OCI-LY3 (cell line): ENCODE measurements at regions not wholly inside any gene's neighbourhood (a gene's known extent, or its start where the extent isn't known, plus 50 kb on each side); places are given as distances from the start of the nearest gene placed in this dataset.
"Not testable (repeated sequence)": the region's sequence is repeated elsewhere in the genome, so short reads cannot be mapped to it uniquely, and the experiment has no call there.

Experiments used
- H2AFZ ChIP-seq: fragments of 200-600, 300-600 bp; shearing (Covaris generic); 2 replicates; pipeline ENCODE4 v1.6.0; 2014; ENCODE audit warnings: antibody characterized with exemption, low read depth, low read length
- H3K27ac ChIP-seq: fragments of 200-600, 300-600 bp; sonication (generic); 2 replicates; pipeline ENCODE4 v1.5.1; 2014; ENCODE audit warnings: mild to moderate bottlenecking, low read length, moderate library complexity, mixed read lengths
- H3K27me3 ChIP-seq: fragments of 200-600, 300-600 bp; sonication (generic); 2 replicates; pipeline ENCODE4 v1.6.1; 2014; ENCODE audit warnings: low read depth, low read length, mixed read lengths
- H3K36me3 ChIP-seq: fragments of 200-600, 300-600 bp; sonication (generic); replicated peaks from 2 replicates; pipeline ENCODE3; 2014; ENCODE audit warnings: low read depth, low read length, mixed read lengths
- H3K4me1 ChIP-seq: fragments of 300-600, 200-600 bp; sonication (generic); 2 replicates; pipeline ENCODE4 v1.6.1; 2014; ENCODE audit warnings: low read length, mixed read lengths
- H3K4me2 ChIP-seq: fragments of 200-600, 300-600 bp; sonication (generic); 2 replicates; pipeline ENCODE4 v1.6.1; 2014; ENCODE audit warnings: low read length, mixed read lengths
- H3K4me3 ChIP-seq: fragments of 300-600, 200-600 bp; sonication (generic); 2 replicates; pipeline ENCODE4 v1.5.1; 2014; ENCODE audit warnings: antibody characterized with exemption, mild to moderate bottlenecking, low read length, moderate library complexity
- H3K79me2 ChIP-seq: fragments of 300-600, 200-600 bp; shearing (Covaris generic); 2 replicates; pipeline ENCODE4 v1.6.1; 2014; ENCODE audit warnings: mild to moderate bottlenecking, low read length, mixed read lengths
- H3K9ac ChIP-seq: fragments of 300-600, 200-600 bp; shearing (Covaris generic); 2 replicates; pipeline ENCODE4 v1.6.0; 2014; ENCODE audit warnings: mild to moderate bottlenecking, low read length, moderate library complexity
- H3K9me3 ChIP-seq: fragments of 200-600, 300-600 bp; shearing (Covaris generic); 2 replicates; pipeline ENCODE4 v1.6.1; 2014; ENCODE audit warnings: low read length, mixed read lengths; ENCODE audit not compliant: insufficient read depth
- H4K20me1 ChIP-seq: fragments of 200-600, 300-600 bp; sonication (generic); 2 replicates; pipeline ENCODE4 v1.6.1; 2016; ENCODE audit warnings: low read length, mixed read lengths; ENCODE audit not compliant: insufficient read depth
- CTCF ChIP-seq: fragments of 200-600, 300-600 bp; sonication (generic); IDR thresholded peaks from 2 replicates; pipeline ENCODE4 v1.5.1; 2014; ENCODE audit warnings: antibody characterized with exemption, low read length, low read depth
- EZH2phosphoT487 ChIP-seq: fragments of 200-600 bp; shearing (Covaris generic); IDR thresholded peaks from 2 replicates; pipeline ENCODE4 v1.6.1; 2018; ENCODE audit warnings: antibody characterized with exemption, mixed run types, low read depth

GRCh38 chr15:69679623-69680228, 227.1 kb downstream of the RPLP1 start:
- H3K4me2 ChIP-seq = peak overlapping the region; percentile 77
- TF ChIP-seq EZH2phosphoT487 (0 out of 2 replicates have a peak, but pooled peaks have one; percentile 24), CTCF (no peak)
- no peak overlapping the region for H3K27ac ChIP-seq
- H3K9ac ChIP-seq = no peak overlapping the region
- peaks cover 32% of the 10 kb centered on the region for H3K4me1 ChIP-seq
- H2AFZ ChIP-seq = no peak overlapping the region
- H4K20me1 ChIP-seq = no peaks in the 10 kb centered on the region; the same call in 1 of the 2 replicates
- peaks cover 88% of the 10 kb centered on the region for H3K27me3 ChIP-seq
- H3K9me3 ChIP-seq = peaks cover 17% of the 10 kb centered on the region; the same call in 1 of the 2 replicates
- H3K36me3 ChIP-seq = no peaks in the 10 kb centered on the region
- H3K79me2 ChIP-seq = no peaks in the 10 kb centered on the region
- H3K4me3 ChIP-seq = peak overlapping the region; percentile 35; the same call in 1 of the 2 replicates

GRCh38 chr15:69684823-69685222, 232.2 kb downstream of the RPLP1 start:
- not testable (repeated sequence) for H3K36me3 ChIP-seq, H3K4me2 ChIP-seq, H2AFZ ChIP-seq, H3K79me2 ChIP-seq, H3K9ac ChIP-seq, H4K20me1 ChIP-seq, H3K27ac ChIP-seq, H3K4me3 ChIP-seq
- H3K9me3 ChIP-seq = peaks cover 35% of the 10 kb centered on the region
- peaks cover 12% of the 10 kb centered on the region for H3K4me1 ChIP-seq
- peaks cover 93% of the 10 kb centered on the region for H3K27me3 ChIP-seq

GRCh38 chr15:69685512-69686452, 233.2 kb downstream of the RPLP1 start:
- Histone ChIP-seq H3K9me3 (peaks cover 39% of the 10 kb centered on the region), H4K20me1 (0 out of 2 replicates have a peak, but pooled peaks cover 4% of the 10 kb centered on the region), H3K9ac (no peak overlapping the region), H3K27ac (no peak overlapping the region), H3K4me2 (no peak overlapping the region), H3K36me3 (peaks cover 8% of the 10 kb centered on the region), H3K4me1 (peaks cover 2% of the 10 kb centered on the region; the same call in 1 of the 2 replicates), H3K27me3 (peaks cover 94% of the 10 kb centered on the region), H3K4me3 (no peak overlapping the region), H2AFZ (no peak overlapping the region), H3K79me2 (no peaks in the 10 kb centered on the region)
- no peak for TF ChIP-seq CTCF
- no peak for TF ChIP-seq EZH2phosphoT487

- H3K27me3 ChIP-seq = peaks cover 94% of the 10 kb centered on the region
- H3K4me2 ChIP-seq = no peak overlapping the region
- H3K9me3 ChIP-seq = peaks cover 39% of the 10 kb centered on the region
- H2AFZ ChIP-seq = no peak overlapping the region
- no peaks in the 10 kb centered on the region for H3K79me2 ChIP-seq
- H3K27ac ChIP-seq = no peak overlapping the region
- peaks cover 8% of the 10 kb centered on the region for H3K36me3 ChIP-seq
- no peak for TF ChIP-seq EZH2phosphoT487
- TF ChIP-seq CTCF = no peak
- no peak overlapping the region for H3K9ac ChIP-seq
- no peak overlapping the region for H3K4me3 ChIP-seq
- H3K4me1 ChIP-seq = no peaks in the 10 kb centered on the region
- 0 out of 2 replicates have a peak, but pooled peaks cover 4% of the 10 kb centered on the region for H4K20me1 ChIP-seq
These were observed 234.0 kb downstream of the RPLP1 start for GRCh38 chr15:69686626-69687025.
